Uterus (tissue), 2 donors: ENCODE measurements at regions not wholly inside any gene's neighbourhood (a gene's known extent, or its start where the extent isn't known, plus 50 kb on each side); places are given as distances from the start of the nearest gene placed in this dataset.

Experiments used
- POLR2A ChIP-seq, 2 donors: fragments of 450-650 bp; IDR thresholded peaks; one replicate each; pipeline ENCODE4 v1.6.1; 2016; ENCODE audit warnings: antibody characterized with exemption in 2 of 2, mild to moderate bottlenecking in 1 of 2, moderate library complexity in 1 of 2
- TF ChIP-seq, protein P1 (sequence below), 4 experiments: fragments of 200-600 bp in 2 of 4; fragments of 450-650 bp in 2 of 4; sonication (generic) in 2 of 4; IDR thresholded peaks; one replicate each; pipeline ENCODE4 v1.5.1; 2016 to 2019; ENCODE audit warnings: antibody characterized with exemption in 4 of 4, mild to moderate bottlenecking in 2 of 4, moderate library complexity in 1 of 4

DNA sequence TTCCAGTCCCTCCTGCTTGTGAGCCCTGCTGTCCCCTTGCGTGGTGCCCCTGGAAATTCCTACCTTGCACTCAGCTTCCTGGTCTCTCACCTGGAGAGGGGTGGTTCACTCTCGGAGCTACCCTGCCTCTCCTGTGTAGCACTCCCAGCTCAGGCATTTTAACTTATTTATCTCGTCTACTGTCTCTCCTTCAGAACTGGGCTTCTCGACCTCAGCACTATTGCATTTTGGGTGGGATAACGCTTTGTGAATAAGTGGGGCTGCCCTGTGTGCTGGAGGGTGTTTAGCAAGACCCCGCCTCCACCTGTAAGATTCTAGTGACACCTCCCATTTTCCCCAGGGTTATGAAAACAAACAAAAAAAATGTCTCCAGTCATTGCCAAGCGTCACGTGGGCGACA, 56.0 kb upstream of the SORCS2 start:
- TF ChIP-seq, protein P1, sequence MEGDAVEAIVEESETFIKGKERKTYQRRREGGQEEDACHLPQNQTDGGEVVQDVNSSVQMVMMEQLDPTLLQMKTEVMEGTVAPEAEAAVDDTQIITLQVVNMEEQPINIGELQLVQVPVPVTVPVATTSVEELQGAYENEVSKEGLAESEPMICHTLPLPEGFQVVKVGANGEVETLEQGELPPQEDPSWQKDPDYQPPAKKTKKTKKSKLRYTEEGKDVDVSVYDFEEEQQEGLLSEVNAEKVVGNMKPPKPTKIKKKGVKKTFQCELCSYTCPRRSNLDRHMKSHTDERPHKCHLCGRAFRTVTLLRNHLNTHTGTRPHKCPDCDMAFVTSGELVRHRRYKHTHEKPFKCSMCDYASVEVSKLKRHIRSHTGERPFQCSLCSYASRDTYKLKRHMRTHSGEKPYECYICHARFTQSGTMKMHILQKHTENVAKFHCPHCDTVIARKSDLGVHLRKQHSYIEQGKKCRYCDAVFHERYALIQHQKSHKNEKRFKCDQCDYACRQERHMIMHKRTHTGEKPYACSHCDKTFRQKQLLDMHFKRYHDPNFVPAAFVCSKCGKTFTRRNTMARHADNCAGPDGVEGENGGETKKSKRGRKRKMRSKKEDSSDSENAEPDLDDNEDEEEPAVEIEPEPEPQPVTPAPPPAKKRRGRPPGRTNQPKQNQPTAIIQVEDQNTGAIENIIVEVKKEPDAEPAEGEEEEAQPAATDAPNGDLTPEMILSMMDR (IDR thresholded peaks at IDR 0.05) = no peak
- TF ChIP-seq POLR2A (IDR thresholded peaks at IDR 0.05) = no peak
